Osteocyte (in vitro differentiated cells): ENCODE measurements at regions not wholly inside any gene's neighbourhood (a gene's known extent, or its start where the extent isn't known, plus 50 kb on each side); places are given as distances from the start of the nearest gene placed in this dataset.
A peak's percentile ranks its signal among the peaks of the same experiment; 100 is the strongest.

ENCODE experiments used
- DNase-seq: peaks from one replicate; pipeline ENCODE4 v3.0.0; 2021; ENCODE audit warnings: mixed read lengths; ENCODE audit not compliant: unreplicated experiment; ENCODE audit errors: extremely low spot score
- H3K27ac Mint-ChIP-seq: one replicate; pipeline ENCODE4 v1.8.0; 2021; ENCODE audit warnings: mild to moderate bottlenecking, mixed read lengths; ENCODE audit not compliant: unreplicated experiment
- H3K27me3 Mint-ChIP-seq: one replicate; pipeline ENCODE4 v1.8.0; 2021; ENCODE audit warnings: mixed read lengths; ENCODE audit not compliant: unreplicated experiment
- H3K36me3 Mint-ChIP-seq: one replicate; pipeline ENCODE4 v1.8.0; 2021; ENCODE audit warnings: mixed read lengths; ENCODE audit not compliant: unreplicated experiment
- H3K4me1 Mint-ChIP-seq: one replicate; pipeline ENCODE4 v1.8.0; 2021; ENCODE audit warnings: mixed read lengths; ENCODE audit not compliant: unreplicated experiment
- H3K4me3 Mint-ChIP-seq: one replicate; pipeline ENCODE4 v1.8.0; 2021; ENCODE audit warnings: mild to moderate bottlenecking, moderate library complexity, mixed read lengths; ENCODE audit not compliant: unreplicated experiment
- H3K9me3 Mint-ChIP-seq: one replicate; pipeline ENCODE4 v1.8.0; 2021; ENCODE audit warnings: mixed read lengths; ENCODE audit not compliant: unreplicated experiment
- CTCF ChIP-seq: fragments of 200-600 bp; sonication (generic); IDR thresholded peaks from 2 replicates; pipeline ENCODE4 v1.5.0; 2021; ENCODE audit warnings: antibody characterized with exemption, mild to moderate bottlenecking, moderate library complexity

- Mint-ChIP-seq H3K36me3 (no peaks in the 10 kb centered on the region), H3K4me3 (no peak overlapping the region), H3K9me3 (peaks cover 6% of the 10 kb centered on the region), H3K27ac (peak overlapping the region; percentile 46), H3K27me3 (no peaks in the 10 kb centered on the region), H3K4me1 (peaks cover 27% of the 10 kb centered on the region)
- DNase-seq: no peak
- no peak for TF ChIP-seq CTCF
These were observed 467.9 kb upstream of the DAB2 start for GRCh38 chr5:39892708-39893107.

GRCh38 chr5:39891376-39891775, 466.6 kb upstream of the DAB2 start:
- Mint-ChIP-seq H3K36me3 (no peaks in the 10 kb centered on the region), H3K4me3 (no peak overlapping the region), H3K4me1 (peaks cover 22% of the 10 kb centered on the region), H3K9me3 (peaks cover 12% of the 10 kb centered on the region), H3K27ac (no peak overlapping the region), H3K27me3 (no peaks in the 10 kb centered on the region)
- TF ChIP-seq CTCF: no peak
- DNase-seq: no peak

- H3K4me1 Mint-ChIP-seq: peaks cover 2% of the 10 kb centered on the region
These were observed 456.2 kb upstream of the DAB2 start for GRCh38 chr5:39880985-39881384.

GRCh38 chr5:39877479-39877878, 452.7 kb upstream of the DAB2 start:
- H3K4me3 Mint-ChIP-seq: no peak overlapping the region
- no peaks in the 10 kb centered on the region for H3K27me3 Mint-ChIP-seq
- H3K36me3 Mint-ChIP-seq: no peaks in the 10 kb centered on the region
- H3K4me1 Mint-ChIP-seq: no peaks in the 10 kb centered on the region
- no peaks in the 10 kb centered on the region for H3K9me3 Mint-ChIP-seq
- no peak overlapping the region for H3K27ac Mint-ChIP-seq
- DNase-seq: no peak
- TF ChIP-seq CTCF: no peak

More at GRCh38 chr5:39880985-39881384, 456.2 kb upstream of the DAB2 start:
- DNase-seq: no peak
- Mint-ChIP-seq H3K27ac (no peak overlapping the region), H3K36me3 (no peaks in the 10 kb centered on the region), H3K9me3 (no peaks in the 10 kb centered on the region), H3K27me3 (no peaks in the 10 kb centered on the region), H3K4me3 (no peak overlapping the region)
- TF ChIP-seq CTCF: no peak

- no peaks in the 10 kb centered on the region for H3K27me3 Mint-ChIP-seq
- TF ChIP-seq CTCF: no peak
- H3K4me3 Mint-ChIP-seq: no peak overlapping the region
- DNase-seq: no peak
- H3K36me3 Mint-ChIP-seq: no peaks in the 10 kb centered on the region
- H3K27ac Mint-ChIP-seq: no peak overlapping the region
- no peaks in the 10 kb centered on the region for H3K9me3 Mint-ChIP-seq
- no peaks in the 10 kb centered on the region for H3K4me1 Mint-ChIP-seq
These were observed 451.4 kb upstream of the DAB2 start for GRCh38 chr5:39876146-39876545.
